SK-N-SH (cell line): ENCODE measurements at regions not wholly inside any gene's neighbourhood (a gene's known extent, or its start where the extent isn't known, plus 50 kb on each side); places are given as distances from the start of the nearest gene placed in this dataset.

Experiments used
- CHD2 ChIP-seq: fragments of 150-350 bp; IDR thresholded peaks from 2 replicates; pipeline ENCODE4 v1.6.1; 2018; ENCODE audit warnings: low read length; ENCODE audit not compliant: partially characterized antibody
- JUND ChIP-seq: IDR thresholded peaks from 2 replicates; pipeline ENCODE4 v1.4.0; 2012
- POLR2AphosphoS5 ChIP-seq: IDR thresholded peaks from 2 replicates; pipeline ENCODE4 v1.6.1; 2012; ENCODE audit warnings: low read depth, low read length
- TF ChIP-seq, protein P1 (sequence below): fragments of 200-600 bp; sonication (generic); IDR thresholded peaks from 2 replicates; pipeline ENCODE4 v1.6.1; 2017; ENCODE audit warnings: antibody characterized with exemption, mild to moderate bottlenecking, moderate library complexity

DNA sequence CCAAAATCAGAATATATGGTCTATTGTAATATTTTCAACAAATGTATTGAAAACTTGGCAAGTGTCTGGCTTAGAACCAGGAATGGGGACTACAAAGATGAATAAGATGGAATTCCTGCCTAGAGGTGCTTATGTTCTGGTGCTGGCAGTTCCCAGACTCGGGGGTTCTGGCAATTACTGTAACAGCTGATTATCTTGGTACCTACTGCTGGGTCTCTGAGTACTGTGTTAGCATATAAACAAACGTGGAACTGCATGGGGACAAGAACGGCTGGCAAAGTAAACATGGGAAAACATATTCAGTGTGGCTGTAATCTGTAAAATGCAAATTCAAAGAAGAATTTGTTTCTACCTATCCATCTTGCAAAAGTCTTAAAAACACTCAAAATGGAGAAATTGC, 89.9 kb downstream of the SLC24A2 start:
- TF ChIP-seq CHD2: no peak
- TF ChIP-seq, protein P1, sequence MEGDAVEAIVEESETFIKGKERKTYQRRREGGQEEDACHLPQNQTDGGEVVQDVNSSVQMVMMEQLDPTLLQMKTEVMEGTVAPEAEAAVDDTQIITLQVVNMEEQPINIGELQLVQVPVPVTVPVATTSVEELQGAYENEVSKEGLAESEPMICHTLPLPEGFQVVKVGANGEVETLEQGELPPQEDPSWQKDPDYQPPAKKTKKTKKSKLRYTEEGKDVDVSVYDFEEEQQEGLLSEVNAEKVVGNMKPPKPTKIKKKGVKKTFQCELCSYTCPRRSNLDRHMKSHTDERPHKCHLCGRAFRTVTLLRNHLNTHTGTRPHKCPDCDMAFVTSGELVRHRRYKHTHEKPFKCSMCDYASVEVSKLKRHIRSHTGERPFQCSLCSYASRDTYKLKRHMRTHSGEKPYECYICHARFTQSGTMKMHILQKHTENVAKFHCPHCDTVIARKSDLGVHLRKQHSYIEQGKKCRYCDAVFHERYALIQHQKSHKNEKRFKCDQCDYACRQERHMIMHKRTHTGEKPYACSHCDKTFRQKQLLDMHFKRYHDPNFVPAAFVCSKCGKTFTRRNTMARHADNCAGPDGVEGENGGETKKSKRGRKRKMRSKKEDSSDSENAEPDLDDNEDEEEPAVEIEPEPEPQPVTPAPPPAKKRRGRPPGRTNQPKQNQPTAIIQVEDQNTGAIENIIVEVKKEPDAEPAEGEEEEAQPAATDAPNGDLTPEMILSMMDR: no peak
- TF ChIP-seq JUND: no peak
- TF ChIP-seq POLR2AphosphoS5: no peak
